RWPE2 (cell line): ENCODE measurements at regions not wholly inside any gene's neighbourhood (a gene's known extent, or its start where the extent isn't known, plus 50 kb on each side); places are given as distances from the start of the nearest gene placed in this dataset.
A peak's percentile ranks its signal among the peaks of the same experiment; 100 is the strongest.

Experiments
- ATAC-seq: fragments of 200-7000 bp; cut with Tn5 transposase; 3 replicates; pipeline ENCODE4 v1.9.1; 2021; ENCODE audit warnings: low read depth
- DNase-seq: peaks from one replicate; pipeline ENCODE4 v3.0.0-alpha.2; 2020; ENCODE audit warnings: low spot score
- H3K27ac ChIP-seq: fragments of 450-650 bp; 2 replicates; pipeline ENCODE4 v1.5.1; 2017; ENCODE audit warnings: mild to moderate bottlenecking; ENCODE audit not compliant: poor library complexity, severe bottlenecking
- H3K27me3 ChIP-seq: fragments of 250-450 bp; sonication (Bioruptor Pico); 2 replicates; pipeline ENCODE4 v1.5.1; 2021; ENCODE audit warnings: mild to moderate bottlenecking, moderate library complexity; ENCODE audit not compliant: insufficient read depth, poor library complexity, severe bottlenecking
- H3K36me3 ChIP-seq: fragments of 250-450 bp; sonication (Bioruptor Pico); 2 replicates; pipeline ENCODE4 v1.5.1; 2020; ENCODE audit warnings: low read depth, mild to moderate bottlenecking, moderate library complexity
- H3K4me1 ChIP-seq: fragments of 250-450 bp; sonication (Bioruptor Pico); 2 replicates; pipeline ENCODE4 v1.5.1; 2021; ENCODE audit warnings: mild to moderate bottlenecking, moderate library complexity; ENCODE audit not compliant: insufficient read depth, poor library complexity, severe bottlenecking
- H3K4me3 ChIP-seq: fragments of 250-450 bp; sonication (Bioruptor Pico); 2 replicates; pipeline ENCODE4 v1.5.1; 2021; ENCODE audit warnings: mild to moderate bottlenecking, moderate library complexity; ENCODE audit not compliant: severe bottlenecking
- H3K9me3 ChIP-seq: fragments of 250-450 bp; sonication (Bioruptor Pico); 2 replicates; pipeline ENCODE4 v1.5.1; 2021; ENCODE audit warnings: mild to moderate bottlenecking, moderate library complexity; ENCODE audit not compliant: severe bottlenecking
- CTCF ChIP-seq: fragments of 450-650 bp; IDR thresholded peaks from one replicate; pipeline ENCODE4 v1.5.1; 2017; ENCODE audit warnings: mild to moderate bottlenecking, moderate library complexity; ENCODE audit not compliant: poor library complexity, severe bottlenecking

- peak; percentile 24 for DNase-seq
- H3K36me3 ChIP-seq = no peaks in the 10 kb centered on the region
- H3K27ac ChIP-seq = no peak overlapping the region
- H3K4me3 ChIP-seq = no peak overlapping the region
- no peaks in the 10 kb centered on the region for H3K4me1 ChIP-seq
- no peak for ATAC-seq
- no peak for TF ChIP-seq CTCF
- no peaks in the 10 kb centered on the region for H3K9me3 ChIP-seq
- H3K27me3 ChIP-seq = no peaks in the 10 kb centered on the region
Measured at GRCh38 chr1:47686731-47687630, 249.1 kb downstream of the FOXD2 start.

GRCh38 chr1:47687631-47688460, 250.0 kb downstream of the FOXD2 start:
- H3K4me3 ChIP-seq = no peak overlapping the region
- H3K27ac ChIP-seq = no peak overlapping the region
- H3K27me3 ChIP-seq = no peaks in the 10 kb centered on the region
- no peaks in the 10 kb centered on the region for H3K4me1 ChIP-seq
- TF ChIP-seq CTCF = no peak
- DNase-seq (peak; percentile 11), ATAC-seq (no peak)
- H3K36me3 ChIP-seq = no peaks in the 10 kb centered on the region
- H3K9me3 ChIP-seq = no peaks in the 10 kb centered on the region

GRCh38 chr1:47688461-47689296, 250.8 kb downstream of the FOXD2 start:
- no peak for TF ChIP-seq CTCF
- peak; percentile 19 for DNase-seq
- Histone ChIP-seq H3K9me3 (no peaks in the 10 kb centered on the region), H3K4me3 (no peak overlapping the region), H3K4me1 (no peaks in the 10 kb centered on the region), H3K36me3 (no peaks in the 10 kb centered on the region), H3K27ac (no peak overlapping the region), H3K27me3 (no peaks in the 10 kb centered on the region)
- no peak for ATAC-seq

- Histone ChIP-seq H3K9me3 (no peaks in the 10 kb centered on the region), H3K4me3 (no peak overlapping the region), H3K36me3 (no peaks in the 10 kb centered on the region), H3K27me3 (no peaks in the 10 kb centered on the region), H3K4me1 (no peaks in the 10 kb centered on the region), H3K27ac (no peak overlapping the region)
- peak; percentile 9 for DNase-seq
- no peak for TF ChIP-seq CTCF
- ATAC-seq = no peak
Measured at GRCh38 chr1:47689894-47690293, 252.1 kb downstream of the FOXD2 start.
